Sigmoid colon (tissue), 6 donors: ENCODE measurements at regions not wholly inside any gene's neighbourhood (a gene's known extent, or its start where the extent isn't known, plus 50 kb on each side); places are given as distances from the start of the nearest gene placed in this dataset.

Experiments used
- DNase-seq: peaks from one replicate; pipeline ENCODE4 v3.0.0-alpha.2; 2019
- H3K27ac ChIP-seq, 4 donors: fragments of 200-600 bp; sonication (generic); one replicate each; pipeline ENCODE4 v1.5.1; 2016 to 2019; ENCODE audit warnings: mild to moderate bottlenecking in 1 of 4
- H3K27me3 ChIP-seq, 3 donors: fragments of 200-600 bp; sonication (generic); one replicate each; pipeline ENCODE4 v1.5.1; 2019; ENCODE audit warnings: mild to moderate bottlenecking in 1 of 3
- H3K36me3 ChIP-seq, 4 donors: fragments of 200-600 bp; sonication (generic); one replicate each; pipeline ENCODE4 v1.5.1; 2016 to 2019
- H3K4me1 ChIP-seq, 4 donors: fragments of 200-600 bp; sonication (generic); one replicate each; pipeline ENCODE4 v1.5.1; 2017 to 2019
- H3K4me3 ChIP-seq, 4 donors: fragments of 200-600 bp; sonication (generic); one replicate each; pipeline ENCODE4 v1.5.1; 2017 to 2019; ENCODE audit warnings: mild to moderate bottlenecking in 2 of 4, moderate library complexity in 1 of 4
- H3K9me3 ChIP-seq, 4 donors: fragments of 200-600 bp in 3 of 4; sonication (generic) in 3 of 4; one replicate each; pipeline versions ENCODE4 v1.5.1 to v1.6.1; 2013 to 2019
- EP300 ChIP-seq, 4 donors: sonication (generic); formaldehyde crosslinking; IDR thresholded peaks; one replicate each; pipeline ENCODE4 v1.6.1; 2017; ENCODE audit warnings: antibody characterized with exemption in 4 of 4
- POLR2A ChIP-seq, 2 donors: fragments of 450-650 bp; IDR thresholded peaks; one replicate each; pipeline ENCODE4 v1.6.1; 2016; ENCODE audit warnings: antibody characterized with exemption in 2 of 2, mild to moderate bottlenecking in 2 of 2, moderate library complexity in 2 of 2
- POLR2AphosphoS5 ChIP-seq, 4 donors: sonication (generic); formaldehyde crosslinking; IDR thresholded peaks; one replicate each; pipeline ENCODE4 v1.6.1; 2017; ENCODE audit warnings: antibody characterized with exemption in 4 of 4
- WGBS, 2 donors: extraction: QIAGEN DNeasy Blood & Tissue Kit; methylation state at CpG; one replicate each; pipeline ENCODE4 v1.1.7; 2013; 5-methylcytosine and 5-hydroxymethylcytosine counted together
- intact Hi-C: fragments of 100-400 bp; cut with DNase I; formaldehyde crosslinking; loops from one replicate; pipeline ENCODE4 v1.15.1; 2023
- TF ChIP-seq, protein P1 (sequence below), 4 experiments: fragments of 450-650 bp in 3 of 4; fragments of 200-600 bp in 1 of 4; IDR thresholded peaks; one replicate each; pipeline ENCODE4 v1.5.1; 2016 to 2019; ENCODE audit warnings: antibody characterized with exemption in 4 of 4, mild to moderate bottlenecking in 3 of 4, moderate library complexity in 2 of 4
- donor health status: healthy with polysubstance abuse.
- donor health status: healthy.

DNA sequence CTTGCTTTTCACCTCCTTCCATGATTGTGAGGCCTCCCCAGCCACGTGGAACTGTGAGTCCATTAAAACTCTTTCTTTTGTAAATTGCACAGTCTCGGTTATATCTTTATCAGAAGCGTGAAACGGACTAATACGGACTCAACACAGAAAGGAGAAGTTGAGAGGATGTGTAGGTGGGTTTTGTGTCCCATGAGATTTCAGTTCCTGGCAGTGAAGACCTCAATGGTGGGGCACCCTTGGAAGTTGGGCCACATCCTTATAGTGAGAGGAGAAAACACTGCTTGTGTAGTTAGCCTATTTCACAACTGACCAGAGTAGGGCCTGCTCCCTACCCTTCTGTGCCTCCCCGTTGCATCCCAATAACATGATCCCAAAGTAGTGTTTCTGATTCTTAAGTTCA is 98.9 kb upstream of the TNC start:
- Histone ChIP-seq H3K4me3 (no peak overlapping the region), H3K27ac (no peak overlapping the region), H3K27me3 (no peaks in the 10 kb centered on the region), H3K4me1 (peaks cover 0 to 27% (median 16%) of the 10 kb centered on the region in 4 donors), H3K36me3 (no peaks in the 10 kb centered on the region), H3K9me3 (no peaks in the 10 kb centered on the region)
- no peak for DNase-seq
- no peak for TF ChIP-seq POLR2AphosphoS5 (IDR thresholded peaks at IDR 0.05)
- TF ChIP-seq POLR2A (IDR thresholded peaks at IDR 0.05) = no peak
- TF ChIP-seq EP300 (IDR thresholded peaks at IDR 0.05) = no peak
- TF ChIP-seq, protein P1, sequence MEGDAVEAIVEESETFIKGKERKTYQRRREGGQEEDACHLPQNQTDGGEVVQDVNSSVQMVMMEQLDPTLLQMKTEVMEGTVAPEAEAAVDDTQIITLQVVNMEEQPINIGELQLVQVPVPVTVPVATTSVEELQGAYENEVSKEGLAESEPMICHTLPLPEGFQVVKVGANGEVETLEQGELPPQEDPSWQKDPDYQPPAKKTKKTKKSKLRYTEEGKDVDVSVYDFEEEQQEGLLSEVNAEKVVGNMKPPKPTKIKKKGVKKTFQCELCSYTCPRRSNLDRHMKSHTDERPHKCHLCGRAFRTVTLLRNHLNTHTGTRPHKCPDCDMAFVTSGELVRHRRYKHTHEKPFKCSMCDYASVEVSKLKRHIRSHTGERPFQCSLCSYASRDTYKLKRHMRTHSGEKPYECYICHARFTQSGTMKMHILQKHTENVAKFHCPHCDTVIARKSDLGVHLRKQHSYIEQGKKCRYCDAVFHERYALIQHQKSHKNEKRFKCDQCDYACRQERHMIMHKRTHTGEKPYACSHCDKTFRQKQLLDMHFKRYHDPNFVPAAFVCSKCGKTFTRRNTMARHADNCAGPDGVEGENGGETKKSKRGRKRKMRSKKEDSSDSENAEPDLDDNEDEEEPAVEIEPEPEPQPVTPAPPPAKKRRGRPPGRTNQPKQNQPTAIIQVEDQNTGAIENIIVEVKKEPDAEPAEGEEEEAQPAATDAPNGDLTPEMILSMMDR (IDR thresholded peaks at IDR 0.05) = no peak
- WGBS, 2 donors = 87 to 90% methylated on average over 6 of the region's 6 CpGs
- intact Hi-C loops = no loop called here

DNA sequence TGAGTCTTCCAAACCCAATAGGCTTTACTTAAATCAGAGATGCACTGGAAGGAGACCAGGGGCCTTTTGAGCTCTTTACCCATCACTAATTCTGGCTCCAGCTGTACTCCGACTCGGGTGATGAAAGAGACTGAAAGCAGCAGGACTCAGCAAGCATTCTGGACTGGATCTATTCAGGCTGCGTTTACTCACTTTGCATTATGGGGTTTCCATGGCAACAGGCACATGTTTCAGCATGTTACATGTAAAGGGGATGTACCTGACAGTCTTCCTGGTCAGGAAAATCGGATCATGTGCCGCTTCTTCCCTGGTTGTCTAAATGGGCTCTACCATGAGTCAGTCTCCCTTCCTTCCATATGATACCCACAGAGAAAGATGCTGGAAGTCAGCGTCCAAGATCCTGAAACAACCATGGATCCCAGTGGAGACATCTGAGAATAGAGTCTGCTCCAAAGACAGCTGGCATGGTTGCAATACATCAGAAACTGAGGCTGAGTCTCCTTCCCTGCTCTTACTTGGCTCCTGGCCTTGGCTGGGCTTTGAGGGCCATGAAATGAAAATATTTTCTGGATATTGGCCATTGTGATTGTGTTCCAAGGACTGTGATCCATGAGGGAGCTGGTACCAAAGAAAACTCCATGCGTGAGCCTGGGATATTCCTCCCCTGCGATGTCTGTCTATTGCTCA is 102.5 kb upstream of the TNC start:
- no peaks in the 10 kb centered on the region for H3K27me3 ChIP-seq
- TF ChIP-seq EP300 (IDR thresholded peaks at IDR 0.05) (no peak), POLR2AphosphoS5 (IDR thresholded peaks at IDR 0.05) (no peak), POLR2A (IDR thresholded peaks at IDR 0.05) (no peak)
- TF ChIP-seq, protein P1 (IDR thresholded peaks at IDR 0.05) = no peak
- no peak overlapping the region for H3K27ac ChIP-seq
- H3K4me3 ChIP-seq = no peak overlapping the region
- no peaks in the 10 kb centered on the region for H3K4me1 ChIP-seq
- no peaks in the 10 kb centered on the region for H3K9me3 ChIP-seq
- no peak for DNase-seq
- H3K36me3 ChIP-seq = no peaks in the 10 kb centered on the region
- intact Hi-C loops = no loop called here
- WGBS, 2 donors = 88 to 93% methylated on average over 8 of the region's 8 CpGs

DNA sequence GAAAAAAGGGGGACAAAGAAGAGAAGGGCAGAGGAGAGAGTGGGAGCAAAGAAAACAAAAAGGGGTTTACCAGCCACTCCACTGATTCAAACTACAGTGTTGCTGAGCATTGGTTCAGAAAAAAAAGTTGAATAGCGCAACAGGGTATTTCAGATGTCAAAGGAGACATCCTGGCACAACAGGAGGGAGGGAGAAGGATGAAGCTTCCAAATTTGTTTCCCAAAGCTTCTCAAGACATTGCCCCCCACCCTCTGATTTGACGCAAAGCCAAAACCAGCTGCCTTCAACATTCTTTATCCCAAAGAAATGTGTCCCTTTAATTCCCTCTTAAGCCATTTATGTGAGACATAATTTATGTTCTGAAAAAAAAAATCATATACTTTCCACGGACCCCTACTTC is 105.5 kb upstream of the TNC start:
- DNase-seq = no peak
- WGBS, 2 donors = 52 to 79% methylated on average over 3 of the region's 3 CpGs
- no peak overlapping the region for H3K4me3 ChIP-seq
- intact Hi-C loops = no loop called here
- H3K27me3 ChIP-seq = no peaks in the 10 kb centered on the region
- no peak for TF ChIP-seq POLR2A (IDR thresholded peaks at IDR 0.05)
- TF ChIP-seq EP300 (IDR thresholded peaks at IDR 0.05) = no peak
- no peak for TF ChIP-seq POLR2AphosphoS5 (IDR thresholded peaks at IDR 0.05)
- TF ChIP-seq, protein P1 (IDR thresholded peaks at IDR 0.05) = no peak
- H3K36me3 ChIP-seq = no peaks in the 10 kb centered on the region
- H3K4me1 ChIP-seq = no peaks in the 10 kb centered on the region
- no peaks in the 10 kb centered on the region for H3K9me3 ChIP-seq
- H3K27ac ChIP-seq = no peak overlapping the region

DNA sequence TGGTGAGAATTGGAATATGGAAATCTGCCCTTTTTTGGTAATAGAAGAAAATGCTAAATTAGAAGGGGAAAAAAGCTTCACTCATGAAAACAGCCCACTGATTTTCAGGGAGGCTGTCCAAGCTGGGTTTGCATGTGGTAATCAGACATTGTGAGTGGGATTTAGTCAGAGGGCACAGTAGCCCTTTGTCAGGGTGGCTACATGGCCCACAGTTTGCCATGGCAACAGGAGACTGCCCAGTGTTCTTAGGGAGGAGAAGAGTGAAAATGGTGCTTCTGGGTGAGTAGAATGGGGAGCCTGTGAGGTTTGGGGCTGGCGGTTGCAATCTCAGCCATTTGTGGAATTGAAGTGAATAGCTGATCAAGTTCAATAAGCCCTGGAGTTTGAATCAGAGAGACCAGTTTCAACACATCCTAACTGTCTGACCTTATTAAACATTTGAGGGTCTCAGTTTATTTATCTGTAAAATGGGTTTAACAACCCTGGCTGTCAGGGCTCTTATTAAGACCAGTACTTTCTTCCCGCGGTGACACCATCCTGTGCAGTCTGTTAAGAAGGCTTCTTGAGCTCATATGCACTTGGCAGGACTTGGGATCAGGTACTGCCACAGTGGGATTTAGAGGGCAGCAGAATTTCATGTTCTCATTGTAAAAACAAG is 107.6 kb upstream of the TNC start:
- no peaks in the 10 kb centered on the region for H3K9me3 ChIP-seq
- H3K27me3 ChIP-seq = no peaks in the 10 kb centered on the region
- no peak for DNase-seq
- no peak overlapping the region for H3K4me3 ChIP-seq
- no peaks in the 10 kb centered on the region for H3K36me3 ChIP-seq
- no peak overlapping the region for H3K27ac ChIP-seq
- TF ChIP-seq POLR2A (IDR thresholded peaks at IDR 0.05) (no peak), POLR2AphosphoS5 (IDR thresholded peaks at IDR 0.05) (no peak), EP300 (IDR thresholded peaks at IDR 0.05) (no peak)
- TF ChIP-seq, protein P1 (IDR thresholded peaks at IDR 0.05) = no peak
- intact Hi-C loops = no loop called here
- WGBS, 2 donors = 97 to 100% methylated on average over 3 of the region's 3 CpGs
- no peaks in the 10 kb centered on the region for H3K4me1 ChIP-seq
